ENCODE measurements at regions not wholly inside any gene's neighbourhood (a gene's known extent, or its start where the extent isn't known, plus 50 kb on each side); places are given as distances from the start of the nearest gene placed in this dataset.
A peak's percentile ranks its signal among the peaks of the same experiment; 100 is the strongest.

DNA sequence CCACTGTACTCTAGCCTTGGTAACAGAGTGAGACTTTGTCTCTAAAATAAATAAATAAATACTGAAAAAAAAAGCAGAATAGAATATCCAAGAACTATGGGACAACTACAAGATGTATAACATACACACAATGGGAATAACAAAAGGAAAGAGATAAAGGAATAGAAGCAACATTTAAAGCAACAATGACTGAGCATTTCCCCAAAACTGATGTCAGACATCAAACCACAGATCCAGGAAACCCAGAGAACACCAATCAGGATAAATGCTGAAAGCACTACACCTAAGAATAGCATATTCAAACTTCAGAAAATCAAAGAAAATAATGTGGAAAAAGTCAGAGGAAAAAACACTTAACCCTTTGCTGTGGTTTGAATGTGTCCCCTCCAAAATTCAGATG lies 436.4 kb downstream of the ACTL7B start:
- no peaks in the 10 kb centered on the region for H3K27me3 ChIP-seq
- no peaks in the 10 kb centered on the region for H3K4me1 ChIP-seq (ENCODE audit: low read depth)
- H3K4me3 ChIP-seq = no peak overlapping the region
- no peak for DNase-seq (ENCODE audit: low read depth in 1 of 2, low spot score in 1 of 2)
- H3K36me3 ChIP-seq = no peaks in the 10 kb centered on the region
- no peaks in the 10 kb centered on the region for H3K9me3 ChIP-seq (ENCODE audit: low read depth)
- TF ChIP-seq, protein P1, sequence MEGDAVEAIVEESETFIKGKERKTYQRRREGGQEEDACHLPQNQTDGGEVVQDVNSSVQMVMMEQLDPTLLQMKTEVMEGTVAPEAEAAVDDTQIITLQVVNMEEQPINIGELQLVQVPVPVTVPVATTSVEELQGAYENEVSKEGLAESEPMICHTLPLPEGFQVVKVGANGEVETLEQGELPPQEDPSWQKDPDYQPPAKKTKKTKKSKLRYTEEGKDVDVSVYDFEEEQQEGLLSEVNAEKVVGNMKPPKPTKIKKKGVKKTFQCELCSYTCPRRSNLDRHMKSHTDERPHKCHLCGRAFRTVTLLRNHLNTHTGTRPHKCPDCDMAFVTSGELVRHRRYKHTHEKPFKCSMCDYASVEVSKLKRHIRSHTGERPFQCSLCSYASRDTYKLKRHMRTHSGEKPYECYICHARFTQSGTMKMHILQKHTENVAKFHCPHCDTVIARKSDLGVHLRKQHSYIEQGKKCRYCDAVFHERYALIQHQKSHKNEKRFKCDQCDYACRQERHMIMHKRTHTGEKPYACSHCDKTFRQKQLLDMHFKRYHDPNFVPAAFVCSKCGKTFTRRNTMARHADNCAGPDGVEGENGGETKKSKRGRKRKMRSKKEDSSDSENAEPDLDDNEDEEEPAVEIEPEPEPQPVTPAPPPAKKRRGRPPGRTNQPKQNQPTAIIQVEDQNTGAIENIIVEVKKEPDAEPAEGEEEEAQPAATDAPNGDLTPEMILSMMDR (IDR thresholded peaks at IDR 0.05; ENCODE audit: low read depth, low read length) = no peak
- no peak overlapping the region for H3K27ac ChIP-seq

DNA sequence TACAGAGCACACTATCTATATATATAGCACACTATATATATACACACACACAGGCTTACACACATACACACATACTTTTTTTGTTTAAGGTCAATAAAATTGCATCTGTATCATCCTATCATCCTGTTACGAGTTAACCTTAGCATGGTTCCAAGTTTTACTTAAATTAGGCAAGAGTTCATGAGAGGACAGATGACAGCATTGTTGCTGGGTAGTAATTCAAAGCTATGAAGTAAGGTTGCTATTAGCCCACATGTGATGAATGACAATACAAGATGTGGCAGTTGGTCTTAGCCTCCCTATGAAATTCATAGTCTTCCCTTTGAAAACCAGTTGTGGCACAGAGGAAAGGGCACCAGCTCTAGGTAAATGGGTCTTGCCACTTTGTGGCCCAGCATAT lies 438.1 kb downstream of the ACTL7B start:
- Histone ChIP-seq H3K4me3 (no peak overlapping the region), H3K4me1 (ENCODE audit: low read depth) (no peaks in the 10 kb centered on the region), H3K36me3 (no peaks in the 10 kb centered on the region), H3K9me3 (ENCODE audit: low read depth) (no peaks in the 10 kb centered on the region), H3K27ac (no peak overlapping the region), H3K27me3 (no peaks in the 10 kb centered on the region)
- TF ChIP-seq, protein P1 (IDR thresholded peaks at IDR 0.05; ENCODE audit: low read depth, low read length) = no peak
- peak in 1 of 2 donors; percentile 21 for DNase-seq (ENCODE audit: low read depth in 1 of 2, low spot score in 1 of 2)

DNA sequence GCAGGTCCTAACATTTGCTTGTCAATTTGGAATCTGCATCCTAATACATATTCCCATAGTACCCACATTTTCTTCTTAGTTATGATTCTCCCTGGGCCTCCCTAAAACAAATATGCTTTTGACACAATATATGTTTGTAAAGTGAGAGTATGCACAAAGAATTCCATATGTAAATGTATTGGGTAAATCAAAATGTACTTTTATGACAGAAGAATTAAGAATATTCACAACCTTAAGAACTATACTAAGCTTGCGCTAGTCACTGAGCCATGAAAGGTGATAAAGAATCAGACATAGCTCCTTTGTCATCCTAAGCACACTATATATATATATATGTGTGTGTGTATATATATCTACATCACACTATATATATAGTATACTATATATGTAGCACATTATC lies 438.5 kb downstream of the ACTL7B start:
- no peak for DNase-seq (ENCODE audit: low read depth in 1 of 2, low spot score in 1 of 2)
- Histone ChIP-seq H3K4me1 (ENCODE audit: low read depth) (no peaks in the 10 kb centered on the region), H3K4me3 (no peak overlapping the region), H3K27me3 (no peaks in the 10 kb centered on the region), H3K27ac (no peak overlapping the region), H3K36me3 (no peaks in the 10 kb centered on the region), H3K9me3 (ENCODE audit: low read depth) (no peaks in the 10 kb centered on the region)
- TF ChIP-seq, protein P1 (IDR thresholded peaks at IDR 0.05; ENCODE audit: low read depth, low read length) = no peak

DNA sequence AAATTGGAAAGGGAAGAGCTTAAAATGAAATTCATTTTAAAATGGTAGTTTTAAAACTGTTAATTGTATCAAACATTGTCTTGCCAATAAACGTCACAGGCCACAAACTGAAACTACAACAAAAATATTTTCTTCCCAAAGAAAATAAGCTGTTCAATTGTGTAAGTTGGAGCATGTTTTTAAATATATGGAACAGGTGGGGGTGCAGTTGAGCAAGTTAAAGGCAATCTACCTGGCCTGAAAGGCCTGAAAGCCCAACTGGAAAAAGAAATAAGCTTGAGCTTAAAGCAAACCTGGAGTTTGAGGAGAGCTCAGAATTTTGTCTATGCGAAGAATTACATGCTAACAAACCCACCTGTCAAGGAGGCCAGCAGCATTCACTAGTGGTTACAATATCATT lies 439.5 kb downstream of the ACTL7B start:
- H3K27ac ChIP-seq = no peak overlapping the region
- no peaks in the 10 kb centered on the region for H3K9me3 ChIP-seq (ENCODE audit: low read depth)
- H3K4me1 ChIP-seq (ENCODE audit: low read depth) = no peaks in the 10 kb centered on the region
- TF ChIP-seq, protein P1 (IDR thresholded peaks at IDR 0.05; ENCODE audit: low read depth, low read length) = no peak
- H3K36me3 ChIP-seq = no peaks in the 10 kb centered on the region
- no peaks in the 10 kb centered on the region for H3K27me3 ChIP-seq
- H3K4me3 ChIP-seq = no peak overlapping the region
- peak in 1 of 2 donors; percentile 6 for DNase-seq (ENCODE audit: low read depth in 1 of 2, low spot score in 1 of 2)

DNA sequence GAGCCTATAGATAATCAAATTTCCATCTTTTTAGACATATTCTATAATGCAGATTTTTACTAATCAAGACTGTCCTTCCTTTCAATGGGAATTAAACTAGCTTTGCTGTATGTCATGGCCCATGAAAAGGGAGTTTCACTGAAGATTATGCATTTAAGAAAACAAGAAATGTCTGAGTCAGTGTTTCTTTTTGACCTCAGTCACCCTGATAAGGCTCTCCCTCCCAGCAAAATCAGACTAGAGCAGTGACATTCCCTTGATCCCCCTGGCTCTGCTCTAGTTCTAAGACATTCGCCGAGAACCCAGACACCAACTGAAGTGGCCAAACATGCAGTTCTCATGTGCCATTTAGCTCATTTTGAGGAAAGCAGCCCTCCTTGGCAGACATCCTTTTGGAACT lies 442.0 kb downstream of the ACTL7B start:
- no peak overlapping the region for H3K27ac ChIP-seq
- TF ChIP-seq, protein P1 (IDR thresholded peaks at IDR 0.05; ENCODE audit: low read depth, low read length) = no peak
- H3K36me3 ChIP-seq = no peaks in the 10 kb centered on the region
- H3K4me3 ChIP-seq = no peak overlapping the region
- no peaks in the 10 kb centered on the region for H3K9me3 ChIP-seq (ENCODE audit: low read depth)
- H3K27me3 ChIP-seq = no peaks in the 10 kb centered on the region
- no peaks in the 10 kb centered on the region for H3K4me1 ChIP-seq (ENCODE audit: low read depth)
- peak in 1 of 2 donors; percentile 11 for DNase-seq (ENCODE audit: low read depth in 1 of 2, low spot score in 1 of 2)

DNA sequence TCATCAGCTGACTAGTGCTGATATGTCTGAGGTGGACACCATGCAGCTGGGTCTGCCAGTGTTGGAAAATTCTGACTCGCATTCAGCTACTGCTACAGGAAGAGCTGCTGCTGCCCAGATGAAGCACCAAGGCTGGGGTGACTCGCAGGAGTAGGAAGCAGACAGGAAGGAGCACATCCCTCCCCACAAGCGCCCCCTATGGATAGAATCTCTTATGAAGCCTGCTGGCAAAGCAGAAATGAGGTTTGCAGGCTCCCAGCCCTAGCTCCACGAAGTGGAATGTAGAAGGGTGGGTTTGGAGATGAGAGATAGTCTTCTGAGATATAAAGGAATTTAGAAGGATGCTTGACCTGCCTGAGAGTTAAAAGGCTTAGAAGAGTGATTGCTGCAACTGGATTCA lies 443.0 kb downstream of the ACTL7B start:
- Histone ChIP-seq H3K9me3 (ENCODE audit: low read depth) (no peaks in the 10 kb centered on the region), H3K36me3 (no peaks in the 10 kb centered on the region), H3K27ac (no peak overlapping the region), H3K4me1 (ENCODE audit: low read depth) (no peaks in the 10 kb centered on the region), H3K4me3 (no peak overlapping the region), H3K27me3 (no peaks in the 10 kb centered on the region)
- DNase-seq (ENCODE audit: low read depth in 1 of 2, low spot score in 1 of 2) = no peak
- TF ChIP-seq, protein P1 (IDR thresholded peaks at IDR 0.05; ENCODE audit: low read depth, low read length) = peak; percentile 3
